ENCODE measurements at regions not wholly inside any gene's neighbourhood (a gene's known extent, or its start where the extent isn't known, plus 50 kb on each side); places are given as distances from the start of the nearest gene placed in this dataset.

GRCh38 chr4:181911420-181911819 is 331.8 kb upstream of the TENM3 start:
- DNase-seq (ENCODE audit: low read depth in 2 of 2) = no peak

- DNase-seq (ENCODE audit: low read depth in 2 of 2) = no peak
These were observed 309.7 kb upstream of the TENM3 start for GRCh38 chr4:181933471-181933870.

GRCh38 chr4:181938631-181939030 is 304.6 kb upstream of the TENM3 start:
- DNase-seq (ENCODE audit: low read depth in 2 of 2) = no peak

GRCh38 chr4:181939199-181939945 is 303.8 kb upstream of the TENM3 start:
- DNase-seq (ENCODE audit: low read depth in 2 of 2) = no peak

- no peak for DNase-seq (ENCODE audit: low read depth in 2 of 2)
These were observed 298.7 kb upstream of the TENM3 start for GRCh38 chr4:181944527-181944926.

- DNase-seq (ENCODE audit: low read depth in 2 of 2) = no peak
These were observed 296.3 kb upstream of the TENM3 start for GRCh38 chr4:181946902-181947301.

GRCh38 chr4:181948839-181949382 is 294.3 kb upstream of the TENM3 start:
- no peak for DNase-seq (ENCODE audit: low read depth in 2 of 2)

- no peak for DNase-seq (ENCODE audit: low read depth in 2 of 2)
These were observed 293.4 kb upstream of the TENM3 start for GRCh38 chr4:181949704-181950312.

GRCh38 chr4:181950372-181951127 is 292.7 kb upstream of the TENM3 start:
- DNase-seq (ENCODE audit: low read depth in 2 of 2) = no peak

- DNase-seq (ENCODE audit: low read depth in 2 of 2) = no peak
These were observed 291.9 kb upstream of the TENM3 start for GRCh38 chr4:181951265-181951664.

GRCh38 chr4:181952478-181952877 is 290.7 kb upstream of the TENM3 start:
- no peak for DNase-seq (ENCODE audit: low read depth in 2 of 2)

- no peak for DNase-seq (ENCODE audit: low read depth in 2 of 2)
These were observed 286.7 kb upstream of the TENM3 start for GRCh38 chr4:181956512-181956911.

- no peak for DNase-seq (ENCODE audit: low read depth in 2 of 2)
These were observed 286.1 kb upstream of the TENM3 start for GRCh38 chr4:181957088-181957487.

- DNase-seq (ENCODE audit: low read depth in 2 of 2) = no peak
These were observed 284.8 kb upstream of the TENM3 start for GRCh38 chr4:181958446-181958845.

- DNase-seq (ENCODE audit: low read depth in 2 of 2) = no peak
These were observed 284.1 kb upstream of the TENM3 start for GRCh38 chr4:181959121-181959520.

GRCh38 chr4:181960384-181960783 is 282.8 kb upstream of the TENM3 start:
- DNase-seq (ENCODE audit: low read depth in 2 of 2) = no peak

GRCh38 chr4:181962321-181962720 is 280.9 kb upstream of the TENM3 start:
- DNase-seq (ENCODE audit: low read depth in 2 of 2) = no peak

- no peak for DNase-seq (ENCODE audit: low read depth in 2 of 2)
These were observed 278.5 kb upstream of the TENM3 start for GRCh38 chr4:181964731-181965130.

GRCh38 chr4:181966104-181966551 is 277.1 kb upstream of the TENM3 start:
- no peak for DNase-seq (ENCODE audit: low read depth in 2 of 2)

GRCh38 chr4:181967401-181967800 is 275.8 kb upstream of the TENM3 start:
- DNase-seq (ENCODE audit: low read depth in 2 of 2) = no peak

GRCh38 chr4:181968371-181968770 is 274.8 kb upstream of the TENM3 start:
- DNase-seq (ENCODE audit: low read depth in 2 of 2) = no peak

- no peak for DNase-seq (ENCODE audit: low read depth in 2 of 2)
These were observed 274.1 kb upstream of the TENM3 start for GRCh38 chr4:181969151-181969550.

Measured in stimulated activated CD8-positive, alpha-beta memory T cell treated with anti-CD3 and anti-CD28 coated beads, Interleukin-7, amount 100 ng/mL, for 1 hour (primary cell).